Adrenal gland (tissue), 9 donors: ENCODE measurements at regions not wholly inside any gene's neighbourhood (a gene's known extent, or its start where the extent isn't known, plus 50 kb on each side); places are given as distances from the start of the nearest gene placed in this dataset.
A peak's percentile ranks its signal among the peaks of the same experiment; 100 is the strongest.
"Not testable (repeated sequence)": the region's sequence is repeated elsewhere in the genome, so short reads cannot be mapped to it uniquely, and the experiment has no call there.

Source experiments
- DNase-seq, 7 donors: peaks; one replicate each; pipeline ENCODE4 v3.0.0-alpha.2; 2019 to 2020
- H3K27ac ChIP-seq, 5 donors: fragments of 200-600 bp; sonication (generic) in 4 of 5; 1 replicate in 3 of 5; 2 replicates in 2 of 5; pipeline versions ENCODE4 v1.5.1 to v1.8.0; 2016 to 2020; ENCODE audit warnings: mild to moderate bottlenecking in 1 of 5
- H3K27me3 ChIP-seq: fragments of 200-600 bp; 2 replicates; pipeline ENCODE4 v1.8.0; 2021
- H3K36me3 ChIP-seq, 2 donors: fragments of 200-600 bp; replicated peaks in 1 of 2; 1 replicate in 1 of 2; 2 replicates in 1 of 2; pipeline versions ENCODE4 v1.5.1 to v1.8.0; 2018 to 2022
- H3K4me1 ChIP-seq, 2 donors: fragments of 200-600 bp; replicated peaks in 1 of 2; 1 replicate in 1 of 2; 2 replicates in 1 of 2; pipeline versions ENCODE4 v1.5.1 to v1.8.0; 2018 to 2021
- H3K4me3 ChIP-seq, 4 donors: fragments of 200-600 bp; sonication (generic) in 3 of 4; one replicate each; pipeline ENCODE4 v1.5.1; 2016 to 2018
- H3K9me3 ChIP-seq, 3 donors: fragments of 200-600 bp; sonication (generic) in 1 of 3; replicated peaks in 1 of 3; 1 replicate in 2 of 3; 2 replicates in 1 of 3; pipeline versions ENCODE4 v1.5.1 to v1.8.0; 2016 to 2021
- POLR2A ChIP-seq, 2 donors: fragments of 450-650 bp; IDR thresholded peaks; one replicate each; pipeline ENCODE4 v1.6.1; 2017; ENCODE audit warnings: antibody characterized with exemption in 2 of 2, mild to moderate bottlenecking in 2 of 2, moderate library complexity in 1 of 2
- WGBS, 4 donors: extraction: QIAGEN DNeasy Blood & Tissue Kit in 2 of 4; methylation state at CpG; one replicate each; pipeline versions ENCODE4 v1.1.5 to v1.1.7; 2013 to 2017; 5-methylcytosine and 5-hydroxymethylcytosine counted together
- intact Hi-C, 2 donors: fragments of 100-400 bp; cut with DNase I; formaldehyde crosslinking; loops; one replicate each; pipeline versions ENCODE4 v1.14.1 to v1.15.0; 2022 to 2023
- TF ChIP-seq, protein P1 (sequence below), 6 experiments: fragments of 450-650 bp in 4 of 6; fragments of 200-600 bp in 2 of 6; sonication (generic) in 1 of 6; IDR thresholded peaks; 1 replicate in 5 of 6; 2 replicates in 1 of 6; pipeline versions ENCODE4 v1.5.1 to v1.8.0; 2016 to 2021; ENCODE audit warnings: antibody characterized with exemption in 6 of 6, mild to moderate bottlenecking in 2 of 6, moderate library complexity in 1 of 6
- donor health status: healthy with polysubstance abuse.
- donor health status: Bipolar disorder and iron deficiency.
- donor health status: DM: yes; HTN: yes; CAD: no.
- donor health status: DM: no; HTN: no; CAD: no.
- donor health status: DM: no; HTN: no; CAD: no.

DNA sequence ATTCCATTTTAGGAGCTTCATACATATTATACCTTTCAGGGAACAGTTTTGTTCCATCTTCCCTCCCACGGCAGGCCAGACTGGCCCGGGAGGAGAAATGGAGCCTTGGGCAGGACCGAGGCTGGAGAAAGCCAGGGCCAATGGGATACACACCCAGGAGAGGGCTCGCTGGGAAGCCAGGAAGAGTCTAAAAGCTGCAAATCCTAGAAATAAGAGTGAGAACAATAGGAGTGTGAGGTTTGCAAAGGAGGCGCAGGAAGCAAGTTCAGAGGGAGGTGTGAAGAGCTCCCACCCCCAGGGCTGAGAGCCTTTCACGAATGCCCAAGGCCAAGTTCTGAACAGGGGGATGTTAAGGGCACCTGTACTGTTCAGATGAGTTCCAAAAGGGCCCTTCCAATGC lies 67.5 kb upstream of the CPSF6 start:
- Histone ChIP-seq H3K9me3 (no peaks in the 10 kb centered on the region), H3K27ac (peak overlapping the region in 2 of 5 donors; percentile 3 to 38), H3K27me3 (no peaks in the 10 kb centered on the region), H3K4me3 (no peak overlapping the region), H3K4me1 (peaks cover 0 to 6% of the 10 kb centered on the region in 2 donors), H3K36me3 (no peaks in the 10 kb centered on the region)
- DNase-seq = no peak
- intact Hi-C loops = no loop called here
- 64 to 77% (median 66%) methylated on average over 6 of the region's 6 CpGs for WGBS, 4 donors
- TF ChIP-seq POLR2A (IDR thresholded peaks at IDR 0.05) = no peak
- TF ChIP-seq, protein P1, sequence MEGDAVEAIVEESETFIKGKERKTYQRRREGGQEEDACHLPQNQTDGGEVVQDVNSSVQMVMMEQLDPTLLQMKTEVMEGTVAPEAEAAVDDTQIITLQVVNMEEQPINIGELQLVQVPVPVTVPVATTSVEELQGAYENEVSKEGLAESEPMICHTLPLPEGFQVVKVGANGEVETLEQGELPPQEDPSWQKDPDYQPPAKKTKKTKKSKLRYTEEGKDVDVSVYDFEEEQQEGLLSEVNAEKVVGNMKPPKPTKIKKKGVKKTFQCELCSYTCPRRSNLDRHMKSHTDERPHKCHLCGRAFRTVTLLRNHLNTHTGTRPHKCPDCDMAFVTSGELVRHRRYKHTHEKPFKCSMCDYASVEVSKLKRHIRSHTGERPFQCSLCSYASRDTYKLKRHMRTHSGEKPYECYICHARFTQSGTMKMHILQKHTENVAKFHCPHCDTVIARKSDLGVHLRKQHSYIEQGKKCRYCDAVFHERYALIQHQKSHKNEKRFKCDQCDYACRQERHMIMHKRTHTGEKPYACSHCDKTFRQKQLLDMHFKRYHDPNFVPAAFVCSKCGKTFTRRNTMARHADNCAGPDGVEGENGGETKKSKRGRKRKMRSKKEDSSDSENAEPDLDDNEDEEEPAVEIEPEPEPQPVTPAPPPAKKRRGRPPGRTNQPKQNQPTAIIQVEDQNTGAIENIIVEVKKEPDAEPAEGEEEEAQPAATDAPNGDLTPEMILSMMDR (IDR thresholded peaks at IDR 0.05) = no peak

GRCh38 chr12:69172491-69172890 lies 66.9 kb upstream of the CPSF6 start:
- H3K4me1 ChIP-seq = peaks cover 0 to 6% of the 10 kb centered on the region in 2 donors
- H3K27me3 ChIP-seq = no peaks in the 10 kb centered on the region
- no peaks in the 10 kb centered on the region for H3K36me3 ChIP-seq
- TF ChIP-seq, protein P1 (IDR thresholded peaks at IDR 0.05) = no peak
- TF ChIP-seq POLR2A (IDR thresholded peaks at IDR 0.05) = no peak
- intact Hi-C loops = no loop called here
- H3K4me3 ChIP-seq = no peak overlapping the region
- 32 to 46% (median 44%) methylated on average over 1 of the region's 1 CpG for WGBS, 4 donors
- no peak for DNase-seq
- peak overlapping the region in 1 of 5 donors; percentile 38 for H3K27ac ChIP-seq
- H3K9me3 ChIP-seq = no peaks in the 10 kb centered on the region

- Histone ChIP-seq H3K27ac (peak overlapping the region in 1 of 5 donors; percentile 38), H3K9me3 (no peaks in the 10 kb centered on the region), H3K4me3 (no peak overlapping the region), H3K36me3 (no peaks in the 10 kb centered on the region), H3K4me1 (peaks cover 0 to 6% of the 10 kb centered on the region in 2 donors), H3K27me3 (no peaks in the 10 kb centered on the region)
- no peak for DNase-seq
- intact Hi-C loops = no loop called here
- WGBS, 4 donors = 70 to 78% (median 76%) methylated on average over 9 of the region's 9 CpGs
- TF ChIP-seq POLR2A (IDR thresholded peaks at IDR 0.05) = no peak
- TF ChIP-seq, protein P1 (IDR thresholded peaks at IDR 0.05) = no peak
Measured at GRCh38 chr12:69173368-69173767, 66.0 kb upstream of the CPSF6 start.

GRCh38 chr12:69179786-69180185 lies 59.6 kb upstream of the CPSF6 start:
- TF ChIP-seq POLR2A (IDR thresholded peaks at IDR 0.05) = no peak
- TF ChIP-seq, protein P1 (IDR thresholded peaks at IDR 0.05) = no peak
- intact Hi-C loops = no loop called here

GRCh38 chr12:69187572-69187971 lies 51.8 kb upstream of the CPSF6 start:
- H3K4me3 ChIP-seq, intact Hi-C loops, H3K36me3 ChIP-seq, H3K27me3 ChIP-seq, DNase-seq, H3K9me3 ChIP-seq, H3K4me1 ChIP-seq, H3K27ac ChIP-seq: not testable (repeated sequence)
- WGBS, 4 donors = 51 to 70% (median 59%) methylated on average over 7 of the region's 7 CpGs

More at GRCh38 chr12:69179786-69180185, 59.6 kb upstream of the CPSF6 start:
- Histone ChIP-seq H3K9me3 (no peaks in the 10 kb centered on the region), H3K27me3 (no peaks in the 10 kb centered on the region), H3K4me3 (no peak overlapping the region), H3K4me1 (peaks cover 0 to 4% of the 10 kb centered on the region in 2 donors), H3K27ac (no peak overlapping the region), H3K36me3 (no peaks in the 10 kb centered on the region)
- no peak for DNase-seq
